ENCODE measurements at regions not wholly inside any gene's neighbourhood (a gene's known extent, or its start where the extent isn't known, plus 50 kb on each side); places are given as distances from the start of the nearest gene placed in this dataset.

GRCh38 chr6:40244699-40245098, 310.4 kb upstream of the MOCS1 start:
- DNase-seq (no peak), ATAC-seq (no peak)
- no peaks in the 10 kb centered on the region for H3K36me3 ChIP-seq
- H3K27me3 ChIP-seq = no peaks in the 10 kb centered on the region
- intact Hi-C loops (cut with DNase I) = no loop called here
- no peaks in the 10 kb centered on the region for H3K4me1 ChIP-seq
- H3K9me3 ChIP-seq = no peaks in the 10 kb centered on the region
- no peak for TF ChIP-seq CTCF (IDR thresholded peaks at IDR 0.05)
- H3K27ac ChIP-seq = no peak overlapping the region
- no peak overlapping the region for H3K4me3 ChIP-seq

- Histone ChIP-seq H3K27me3 (no peaks in the 10 kb centered on the region), H3K4me3 (no peak overlapping the region), H3K9me3 (no peaks in the 10 kb centered on the region), H3K36me3 (no peaks in the 10 kb centered on the region), H3K27ac (no peak overlapping the region), H3K4me1 (no peaks in the 10 kb centered on the region)
- ATAC-seq (no peak), DNase-seq (no peak)
- intact Hi-C loops (cut with DNase I) = no loop called here
- no peak for TF ChIP-seq CTCF (IDR thresholded peaks at IDR 0.05)
Measured at GRCh38 chr6:40232698-40233097, 298.4 kb upstream of the MOCS1 start.

- DNase-seq (no peak), ATAC-seq (no peak)
- Histone ChIP-seq H3K9me3 (no peaks in the 10 kb centered on the region), H3K27me3 (no peaks in the 10 kb centered on the region), H3K4me1 (no peaks in the 10 kb centered on the region), H3K4me3 (no peak overlapping the region), H3K36me3 (no peaks in the 10 kb centered on the region), H3K27ac (no peak overlapping the region)
- no peak for TF ChIP-seq CTCF (IDR thresholded peaks at IDR 0.05)
- intact Hi-C loops (cut with DNase I) = no loop called here
Measured at GRCh38 chr6:40227735-40228134, 293.5 kb upstream of the MOCS1 start.

- Histone ChIP-seq H3K27ac (no peak overlapping the region), H3K4me1 (no peaks in the 10 kb centered on the region), H3K9me3 (no peaks in the 10 kb centered on the region), H3K36me3 (no peaks in the 10 kb centered on the region), H3K27me3 (no peaks in the 10 kb centered on the region), H3K4me3 (no peak overlapping the region)
- ATAC-seq (no peak), DNase-seq (no peak)
- no peak for TF ChIP-seq CTCF (IDR thresholded peaks at IDR 0.05)
- intact Hi-C loops (cut with DNase I) = no loop called here
Measured at GRCh38 chr6:40222354-40222753, 288.1 kb upstream of the MOCS1 start.

GRCh38 chr6:40219799-40220198, 285.5 kb upstream of the MOCS1 start:
- Histone ChIP-seq H3K27ac (no peak overlapping the region), H3K4me3 (no peak overlapping the region), H3K4me1 (no peaks in the 10 kb centered on the region), H3K9me3 (no peaks in the 10 kb centered on the region), H3K27me3 (no peaks in the 10 kb centered on the region), H3K36me3 (no peaks in the 10 kb centered on the region)
- ATAC-seq (no peak), DNase-seq (no peak)
- intact Hi-C loops (cut with DNase I) = no loop called here
- TF ChIP-seq CTCF (IDR thresholded peaks at IDR 0.05) = no peak

- H3K4me3 ChIP-seq = no peak overlapping the region
- no peaks in the 10 kb centered on the region for H3K36me3 ChIP-seq
- no peaks in the 10 kb centered on the region for H3K4me1 ChIP-seq
- no peaks in the 10 kb centered on the region for H3K27me3 ChIP-seq
- no peaks in the 10 kb centered on the region for H3K9me3 ChIP-seq
- ATAC-seq (no peak), DNase-seq (no peak)
- intact Hi-C loops (cut with DNase I) = no loop called here
- no peak overlapping the region for H3K27ac ChIP-seq
- TF ChIP-seq CTCF (IDR thresholded peaks at IDR 0.05) = no peak
Measured at GRCh38 chr6:40210628-40211056, 276.4 kb upstream of the MOCS1 start.
